ENCODE measurements at regions not wholly inside any gene's neighbourhood (a gene's known extent, or its start where the extent isn't known, plus 50 kb on each side); places are given as distances from the start of the nearest gene placed in this dataset.

GRCh38 chr2:103159018-103159417, 397.2 kb downstream of the TMEM182 start:
- TF ChIP-seq POLR2AphosphoS5 (IDR thresholded peaks at IDR 0.05; ENCODE audit: low read depth, low read length) (no peak), SIN3A (IDR thresholded peaks at IDR 0.05; ENCODE audit: borderline replicate concordance, insufficient read depth, low read length) (no peak), TAF1 (IDR thresholded peaks at IDR 0.05; ENCODE audit: borderline replicate concordance, insufficient read depth, low read length) (no peak)
- TF ChIP-seq, protein P1, sequence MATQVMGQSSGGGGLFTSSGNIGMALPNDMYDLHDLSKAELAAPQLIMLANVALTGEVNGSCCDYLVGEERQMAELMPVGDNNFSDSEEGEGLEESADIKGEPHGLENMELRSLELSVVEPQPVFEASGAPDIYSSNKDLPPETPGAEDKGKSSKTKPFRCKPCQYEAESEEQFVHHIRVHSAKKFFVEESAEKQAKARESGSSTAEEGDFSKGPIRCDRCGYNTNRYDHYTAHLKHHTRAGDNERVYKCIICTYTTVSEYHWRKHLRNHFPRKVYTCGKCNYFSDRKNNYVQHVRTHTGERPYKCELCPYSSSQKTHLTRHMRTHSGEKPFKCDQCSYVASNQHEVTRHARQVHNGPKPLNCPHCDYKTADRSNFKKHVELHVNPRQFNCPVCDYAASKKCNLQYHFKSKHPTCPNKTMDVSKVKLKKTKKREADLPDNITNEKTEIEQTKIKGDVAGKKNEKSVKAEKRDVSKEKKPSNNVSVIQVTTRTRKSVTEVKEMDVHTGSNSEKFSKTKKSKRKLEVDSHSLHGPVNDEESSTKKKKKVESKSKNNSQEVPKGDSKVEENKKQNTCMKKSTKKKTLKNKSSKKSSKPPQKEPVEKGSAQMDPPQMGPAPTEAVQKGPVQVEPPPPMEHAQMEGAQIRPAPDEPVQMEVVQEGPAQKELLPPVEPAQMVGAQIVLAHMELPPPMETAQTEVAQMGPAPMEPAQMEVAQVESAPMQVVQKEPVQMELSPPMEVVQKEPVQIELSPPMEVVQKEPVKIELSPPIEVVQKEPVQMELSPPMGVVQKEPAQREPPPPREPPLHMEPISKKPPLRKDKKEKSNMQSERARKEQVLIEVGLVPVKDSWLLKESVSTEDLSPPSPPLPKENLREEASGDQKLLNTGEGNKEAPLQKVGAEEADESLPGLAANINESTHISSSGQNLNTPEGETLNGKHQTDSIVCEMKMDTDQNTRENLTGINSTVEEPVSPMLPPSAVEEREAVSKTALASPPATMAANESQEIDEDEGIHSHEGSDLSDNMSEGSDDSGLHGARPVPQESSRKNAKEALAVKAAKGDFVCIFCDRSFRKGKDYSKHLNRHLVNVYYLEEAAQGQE (IDR thresholded peaks at IDR 0.05; ENCODE audit: insufficient read depth in 1 of 2, low read depth in 2 of 2, low read length in 2 of 2) = no peak
